GF-D8 (cell line): ENCODE measurements at regions not wholly inside any gene's neighbourhood (a gene's known extent, or its start where the extent isn't known, plus 50 kb on each side); places are given as distances from the start of the nearest gene placed in this dataset.

Experiments
- DNase-seq: peaks from one replicate; lab custom pipeline; 2025; lab: John Stamatoyannopoulos, UW

DNA sequence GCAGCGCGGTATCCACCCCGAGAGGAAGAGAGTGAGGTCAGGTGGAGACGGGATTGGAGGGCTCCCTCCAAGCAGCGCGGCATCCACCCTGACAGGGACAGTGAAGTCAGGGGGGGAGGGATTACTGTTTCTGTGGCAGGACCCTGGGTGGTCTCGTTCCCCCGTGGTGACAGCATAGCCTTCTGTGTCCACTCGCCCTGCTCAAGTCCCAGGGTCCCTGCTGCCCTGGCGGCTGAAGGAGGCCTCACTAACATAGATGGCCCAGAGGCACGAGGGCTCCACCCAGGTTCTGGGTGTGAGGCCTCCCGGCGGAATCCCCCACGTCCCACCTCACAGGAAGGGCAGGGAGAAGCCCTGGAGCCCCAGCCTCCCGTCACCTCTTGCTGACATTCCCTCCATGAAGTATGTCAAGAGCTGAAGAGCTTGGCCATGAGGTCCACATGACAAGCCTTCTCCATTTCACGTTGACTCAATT is 636.1 kb downstream of the BRD1 start:
- DNase-seq: no peak

DNA sequence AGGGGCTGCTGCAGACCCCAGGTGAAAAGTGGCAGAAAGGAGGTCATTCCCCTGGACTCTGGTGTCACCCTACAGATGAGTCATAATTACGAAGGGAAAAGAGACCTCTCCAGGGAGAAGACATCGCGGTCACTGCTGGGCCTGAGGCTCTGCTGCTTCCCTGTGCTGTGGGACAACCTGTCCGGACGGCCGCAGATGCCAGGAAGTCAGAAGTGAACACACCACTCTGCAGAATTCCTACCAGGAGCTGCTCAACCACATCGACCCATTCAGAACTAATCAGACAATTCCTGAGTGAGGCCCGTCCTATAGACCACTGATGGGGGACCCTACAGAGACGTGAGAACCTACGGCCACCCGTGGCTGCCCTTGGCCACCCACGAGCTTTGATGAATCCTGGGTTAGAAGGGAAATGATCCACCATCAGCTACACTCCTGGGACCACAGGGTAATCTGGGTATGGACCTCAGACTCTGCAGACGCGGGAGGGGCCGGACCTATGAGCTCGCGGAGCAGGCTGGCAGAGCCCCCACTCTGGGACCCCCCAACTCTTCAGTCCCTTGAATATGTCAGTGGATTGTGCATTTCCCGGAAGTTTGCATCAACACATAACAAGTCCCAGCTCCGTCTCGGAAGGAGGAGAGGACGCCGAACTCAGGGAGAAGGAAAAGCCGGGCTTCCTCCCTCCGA is 636.7 kb downstream of the BRD1 start:
- DNase-seq: no peak

DNA sequence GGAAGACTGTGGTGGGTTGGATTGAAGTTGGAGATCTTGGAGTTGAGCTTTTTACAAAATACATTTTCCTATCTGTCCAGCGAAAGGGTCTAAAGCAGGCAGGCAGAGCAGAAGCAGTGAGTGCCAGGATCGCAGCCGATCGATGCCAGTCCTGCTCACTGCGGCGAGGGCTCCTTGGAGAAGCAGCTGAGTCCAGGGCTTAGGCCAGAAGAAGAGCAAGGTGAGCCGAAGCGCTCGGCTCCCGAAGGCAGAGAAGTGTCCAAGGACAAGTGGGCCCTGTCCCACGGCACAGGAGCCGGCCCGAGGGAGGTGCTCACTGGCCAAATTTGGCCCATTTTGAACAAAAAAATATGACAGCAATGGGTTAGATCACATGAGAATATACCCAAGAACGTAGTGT is 637.8 kb downstream of the BRD1 start:
- DNase-seq: no peak

DNA sequence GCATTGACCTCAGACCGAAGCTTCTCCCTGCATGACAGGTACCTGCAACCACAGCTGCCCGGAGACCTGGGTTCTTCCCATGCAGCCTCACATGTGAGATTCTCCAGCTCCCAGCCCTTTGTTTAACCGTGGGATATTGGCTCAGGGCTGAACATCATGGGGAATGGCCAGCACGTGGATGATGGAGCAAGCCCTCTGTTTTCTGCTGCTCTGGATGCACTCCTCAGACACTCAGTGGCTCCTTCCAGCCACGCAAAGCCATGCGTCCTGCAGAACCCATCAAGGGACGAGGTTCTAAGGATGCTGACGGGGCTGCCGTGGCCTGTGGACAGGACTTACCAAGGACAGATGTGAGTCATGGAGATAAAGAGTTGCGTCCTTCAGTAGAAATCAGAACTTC is 639.1 kb downstream of the BRD1 start:
- no peak for DNase-seq

DNA sequence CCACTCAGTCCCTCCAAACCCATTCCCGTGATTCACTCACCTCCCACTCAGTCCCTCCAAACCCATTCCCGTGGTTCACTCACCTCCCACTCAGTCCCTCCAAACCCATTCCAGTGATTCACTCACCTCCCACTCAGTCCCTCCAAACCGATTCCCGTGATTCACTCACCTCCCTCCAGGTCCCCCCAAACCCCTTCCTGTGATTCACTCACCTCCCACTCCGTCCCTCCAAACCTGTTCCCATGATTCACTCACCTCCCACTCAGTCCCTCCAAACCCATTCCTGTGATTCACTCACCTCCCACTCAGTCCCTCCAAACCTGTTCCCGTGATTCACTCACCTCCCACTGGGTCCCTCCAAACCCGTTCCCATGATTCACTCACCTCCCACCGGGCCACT is 639.6 kb downstream of the BRD1 start:
- DNase-seq: no peak

DNA sequence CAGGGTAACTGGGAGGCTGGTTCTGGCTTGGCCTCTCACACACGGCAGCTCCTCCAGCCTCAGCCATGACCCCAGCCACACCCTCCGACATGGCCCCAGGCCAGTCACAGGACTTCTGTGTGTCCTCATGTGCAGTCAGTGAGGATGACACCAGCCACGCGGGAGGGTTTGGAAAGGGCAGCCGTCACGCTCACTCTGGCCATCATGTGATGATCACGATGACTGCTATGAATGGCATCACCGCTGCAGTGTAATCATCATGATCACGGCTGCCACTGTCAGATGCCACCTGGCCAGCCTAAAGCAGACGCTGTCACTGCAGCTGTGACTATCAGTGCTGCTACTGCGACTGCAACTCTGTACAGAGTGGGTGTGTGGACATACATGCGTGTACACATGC is 640.9 kb downstream of the BRD1 start:
- no peak for DNase-seq

DNA sequence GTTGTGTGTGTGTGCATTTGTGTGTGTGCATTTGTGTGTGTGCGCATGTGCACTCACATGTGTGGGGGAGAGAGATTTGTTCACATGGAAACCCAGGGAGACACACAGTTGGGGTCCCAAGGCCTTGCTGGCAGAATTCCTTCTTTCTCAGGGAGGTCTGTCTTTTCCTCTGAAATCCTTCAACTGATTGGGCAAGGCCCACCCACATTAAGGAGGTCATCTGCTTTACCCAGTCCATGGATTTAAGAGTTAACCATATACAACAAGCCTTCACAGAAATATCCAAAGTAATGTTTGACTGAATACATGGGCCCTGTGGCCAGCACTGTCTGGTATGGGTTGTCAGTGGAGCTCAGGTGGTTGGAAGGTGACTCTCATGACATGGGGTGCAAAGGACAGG is 641.4 kb downstream of the BRD1 start:
- no peak for DNase-seq

DNA sequence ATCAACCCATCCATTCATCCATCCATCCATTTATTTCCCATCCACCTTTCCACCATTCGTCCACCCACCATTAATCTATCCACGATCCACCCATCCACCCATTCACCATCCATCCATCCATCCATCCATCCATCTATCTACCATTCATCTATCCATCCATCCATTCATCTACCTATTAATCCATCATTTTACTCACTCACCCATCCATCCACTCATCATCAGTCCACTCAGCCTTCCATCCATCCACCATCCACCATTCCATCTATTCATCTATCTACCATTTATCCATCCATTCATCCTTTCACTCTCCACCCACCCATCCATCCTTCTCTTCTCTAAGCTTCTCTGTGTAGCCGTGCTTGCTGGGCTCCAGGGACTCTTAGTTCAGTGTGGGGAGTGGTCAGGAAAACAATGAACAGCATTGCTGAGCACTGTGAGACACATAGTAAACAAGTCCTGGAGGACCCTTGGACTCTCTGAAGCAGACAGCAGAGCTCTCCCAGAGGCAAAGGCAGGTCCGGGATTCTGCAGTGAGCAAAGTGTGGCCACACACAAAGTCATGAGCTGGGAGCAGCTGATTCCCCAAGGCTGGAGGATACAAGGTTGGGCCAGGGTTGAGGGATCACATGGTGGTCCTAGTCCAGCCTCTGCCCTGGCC is 642.2 kb downstream of the BRD1 start:
- no peak for DNase-seq

DNA sequence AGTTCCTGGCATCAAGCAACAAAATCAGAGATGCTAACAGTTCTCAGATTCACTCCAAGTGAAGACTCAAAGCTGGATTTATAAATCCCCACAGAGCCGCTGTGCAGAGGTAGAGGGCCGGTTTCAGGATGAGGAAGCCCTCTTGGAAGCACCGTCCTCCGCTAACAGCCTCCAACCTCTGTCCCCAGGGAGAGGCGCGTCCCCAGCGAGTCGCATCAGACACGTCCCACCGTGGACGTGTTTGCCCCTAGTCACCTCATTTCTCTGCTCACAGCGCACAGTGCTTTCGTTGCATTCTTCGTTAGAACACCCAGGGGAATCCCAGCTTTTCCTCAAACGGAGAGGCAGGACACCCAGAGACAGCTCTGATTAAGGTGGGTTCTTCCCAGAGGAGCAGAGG is 642.9 kb downstream of the BRD1 start:
- no peak for DNase-seq

DNA sequence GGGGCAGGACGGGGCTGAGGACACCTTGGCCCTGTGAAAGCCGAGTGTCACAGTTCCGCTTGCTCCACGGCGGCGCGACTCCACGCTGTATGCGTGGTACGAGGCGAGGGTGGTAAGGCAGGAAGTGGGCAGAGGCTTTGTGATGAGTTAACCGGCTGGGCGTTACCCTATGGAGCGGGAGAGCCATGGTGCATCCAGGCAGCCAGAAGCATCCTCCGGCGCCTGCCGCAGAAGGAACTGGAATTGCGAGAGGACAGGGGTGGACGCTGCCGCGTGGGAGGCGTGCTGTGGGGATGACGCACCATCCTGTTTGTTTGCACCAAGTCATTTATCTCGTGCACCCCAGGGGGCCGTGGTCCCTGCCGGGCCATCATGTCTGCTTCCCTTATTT is 643.9 kb downstream of the BRD1 start:
- DNase-seq: no peak

DNA sequence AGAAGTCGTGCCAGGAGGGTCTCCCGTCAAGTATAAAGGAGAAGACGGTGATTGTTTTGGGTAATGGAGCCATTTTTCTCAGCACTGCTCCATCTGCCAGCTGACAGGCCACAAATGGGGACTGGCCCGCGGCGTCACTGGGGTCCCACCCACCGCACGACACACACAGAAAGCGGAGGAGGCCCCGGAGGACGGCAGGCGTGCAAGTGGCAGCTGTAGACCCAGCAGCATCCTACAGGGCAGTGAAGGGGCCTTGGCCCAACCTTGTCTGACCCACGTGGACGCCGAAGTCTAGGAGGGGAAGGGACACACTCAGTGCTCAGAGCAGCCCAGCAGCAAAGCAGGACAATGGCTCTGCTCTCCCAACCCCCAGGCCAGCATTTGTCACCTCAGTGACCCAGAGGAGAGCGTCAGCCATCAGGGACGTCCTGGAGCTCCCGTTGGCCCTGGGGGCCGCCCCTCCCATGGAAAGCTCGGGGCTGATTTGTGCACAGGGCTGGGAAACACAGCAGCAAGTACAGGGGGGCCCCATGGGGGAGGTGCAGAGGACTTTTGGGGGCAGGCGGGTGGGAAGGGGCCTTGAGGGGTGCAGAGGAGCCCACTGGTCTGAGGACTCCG is 644.4 kb downstream of the BRD1 start:
- no peak for DNase-seq

DNA sequence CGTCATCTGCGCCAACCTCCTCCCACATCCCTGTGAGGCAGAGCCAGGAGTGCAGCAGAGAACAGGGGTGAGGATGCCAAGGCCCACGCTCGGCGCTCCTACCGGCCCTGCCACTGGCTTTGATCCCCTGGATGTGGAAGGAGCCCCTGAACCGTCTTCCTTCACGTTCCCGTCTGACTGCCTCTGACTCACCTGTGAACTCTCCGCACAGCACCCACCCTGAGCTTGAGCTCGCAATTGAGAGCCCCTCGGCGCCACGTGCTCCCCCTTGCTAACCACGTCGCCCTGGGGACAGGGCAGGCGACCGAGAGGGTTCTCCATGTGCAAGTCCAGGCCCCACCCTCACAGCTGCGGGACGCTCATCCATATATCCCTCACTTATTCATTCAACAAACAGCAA is 645.3 kb downstream of the BRD1 start:
- no peak for DNase-seq

DNA sequence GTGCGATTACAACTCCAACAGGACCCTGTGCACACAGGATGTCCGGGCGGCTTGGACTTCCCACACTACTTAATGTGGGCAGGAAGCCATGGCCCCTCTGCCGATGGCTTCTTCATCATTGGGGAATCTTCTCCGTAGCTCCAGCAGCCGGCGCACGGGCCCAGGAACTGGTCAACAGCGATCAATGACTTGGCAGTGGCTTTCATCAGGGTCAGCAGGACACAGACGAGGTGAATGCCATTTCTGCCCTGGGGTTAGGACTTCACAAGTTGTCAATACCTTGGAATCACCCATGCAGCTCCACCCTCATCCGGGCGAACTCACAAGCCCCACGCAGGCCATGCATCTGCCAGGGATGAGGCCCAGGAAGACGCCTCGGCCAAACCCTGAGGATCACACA is 645.7 kb downstream of the BRD1 start:
- no peak for DNase-seq

DNA sequence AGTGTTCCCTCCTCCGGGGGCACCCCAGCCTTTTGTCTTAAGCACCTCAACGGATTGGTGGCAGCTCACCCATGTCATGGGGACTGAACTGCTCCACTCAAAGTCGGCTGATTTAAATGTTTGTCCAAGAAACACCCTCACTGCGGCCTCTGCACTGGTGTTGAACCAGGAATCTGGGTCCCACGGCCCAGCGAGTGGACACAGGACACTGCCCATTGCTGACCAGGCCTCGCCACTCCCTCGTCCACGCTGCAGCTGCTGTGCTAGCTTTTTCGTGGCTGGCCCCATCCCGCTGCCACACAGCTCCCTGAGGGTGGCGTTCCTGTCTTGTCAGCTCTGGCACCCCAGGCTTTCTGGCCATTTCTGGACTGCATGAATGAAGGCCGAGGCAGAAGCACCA is 646.2 kb downstream of the BRD1 start:
- DNase-seq: no peak

DNA sequence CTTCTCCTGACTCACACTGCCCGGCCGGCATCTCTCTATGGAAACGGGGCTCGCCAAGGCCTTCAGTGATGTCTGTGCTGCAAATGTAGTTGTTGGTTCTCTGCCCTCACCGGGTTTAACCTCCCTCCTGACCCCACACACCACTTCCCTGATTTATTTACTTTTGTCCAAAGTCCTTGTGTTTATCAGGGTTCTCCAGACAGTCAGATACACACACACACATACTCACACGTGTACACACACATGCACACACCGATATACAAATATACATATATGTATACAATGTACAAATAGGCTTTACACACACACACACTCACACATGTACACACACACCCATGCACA is 647.0 kb downstream of the BRD1 start:
- no peak for DNase-seq

DNA sequence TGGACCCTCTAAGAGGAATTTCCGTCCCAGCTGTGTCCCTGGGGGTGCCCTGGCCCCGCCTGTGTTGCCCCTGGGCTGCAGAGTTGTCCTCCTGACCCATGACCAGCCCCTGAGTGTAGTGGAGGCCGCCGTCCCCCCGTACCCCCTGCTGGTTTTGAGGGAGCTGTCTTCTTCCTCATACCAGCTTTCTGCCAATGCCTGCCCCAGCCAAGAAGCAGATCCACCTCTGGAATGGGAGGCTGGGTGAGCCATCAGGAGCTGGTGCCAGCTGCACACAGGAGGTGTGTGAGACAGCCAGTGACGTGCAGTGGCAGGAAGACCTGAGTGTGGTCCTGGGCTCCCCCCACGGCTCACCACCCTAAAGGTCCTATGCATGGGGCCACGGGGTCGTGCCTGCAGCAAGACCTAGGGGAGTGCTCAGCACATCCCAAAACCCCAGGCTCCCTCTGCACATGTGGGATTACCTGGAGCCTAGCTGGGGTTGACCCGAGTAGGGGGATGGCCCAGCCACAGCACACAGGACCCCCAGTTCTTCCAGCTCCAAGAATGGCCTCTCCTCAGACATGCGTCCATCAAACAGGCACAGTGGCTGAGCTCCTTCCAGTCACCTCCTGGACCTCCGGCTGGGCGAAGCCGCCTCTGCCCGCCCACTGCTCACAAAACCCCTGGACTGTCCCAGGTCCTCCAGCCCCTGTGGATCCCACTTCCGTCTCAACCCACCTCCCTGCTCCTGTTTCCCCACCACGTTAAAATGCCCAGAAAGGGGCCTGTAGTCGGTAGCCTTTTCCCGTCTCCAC is 647.6 kb downstream of the BRD1 start:
- DNase-seq: no peak

DNA sequence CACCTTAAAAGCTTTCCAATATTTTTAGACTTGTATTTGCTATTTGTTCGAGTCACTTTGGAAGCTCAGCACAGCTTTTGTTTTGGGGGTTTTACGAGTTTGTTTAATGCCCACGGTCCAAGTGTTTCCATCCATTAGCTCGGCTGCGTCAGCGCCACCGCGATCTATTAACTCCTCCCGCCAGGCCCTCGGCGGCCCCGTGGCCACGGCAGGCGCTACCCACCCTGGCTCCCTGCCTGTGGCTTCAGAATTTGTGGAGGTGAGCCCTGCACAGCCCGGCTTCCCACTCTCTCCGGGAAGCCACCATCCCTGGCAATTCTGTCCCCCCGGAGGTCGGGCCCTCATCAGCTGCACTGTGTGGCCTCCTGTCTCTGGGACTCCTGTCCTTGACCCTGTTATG is 648.5 kb downstream of the BRD1 start:
- no peak for DNase-seq

DNA sequence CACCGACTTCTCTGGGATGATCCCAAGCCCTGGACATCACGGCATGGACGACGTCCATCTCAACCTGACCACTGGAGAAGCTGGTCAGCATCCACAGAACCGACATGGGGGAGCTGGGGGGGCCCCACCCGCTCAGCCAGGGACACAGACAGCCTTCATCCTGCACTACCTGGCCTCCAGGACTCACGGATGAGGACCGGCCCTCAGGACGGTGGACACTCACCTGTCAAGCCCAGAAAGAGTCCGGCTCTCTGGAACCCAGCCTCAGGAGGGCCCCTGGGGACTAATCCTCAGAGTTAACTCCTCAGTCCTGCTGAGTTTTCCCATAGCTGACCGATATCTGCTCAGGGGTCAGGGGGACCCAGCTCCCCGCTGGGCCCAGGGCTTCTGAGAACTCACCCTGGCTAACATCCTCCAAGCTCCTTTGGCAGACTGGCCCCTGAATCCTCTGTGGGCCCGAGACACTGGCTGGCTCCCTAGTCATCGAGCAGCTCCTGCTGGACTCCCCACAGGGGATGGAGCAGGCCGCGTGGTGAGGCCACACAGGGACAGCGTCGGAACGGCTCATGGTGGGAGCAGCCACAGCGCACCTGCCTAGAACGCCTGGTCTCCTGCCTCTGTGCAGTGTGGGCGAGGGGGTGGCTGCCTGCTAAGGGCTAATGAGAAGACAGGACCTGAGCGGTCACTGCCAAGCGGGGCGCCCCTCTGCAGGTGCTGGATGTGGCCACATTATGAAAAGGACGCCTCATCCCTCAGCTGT is 649.2 kb downstream of the BRD1 start:
- no peak for DNase-seq

DNA sequence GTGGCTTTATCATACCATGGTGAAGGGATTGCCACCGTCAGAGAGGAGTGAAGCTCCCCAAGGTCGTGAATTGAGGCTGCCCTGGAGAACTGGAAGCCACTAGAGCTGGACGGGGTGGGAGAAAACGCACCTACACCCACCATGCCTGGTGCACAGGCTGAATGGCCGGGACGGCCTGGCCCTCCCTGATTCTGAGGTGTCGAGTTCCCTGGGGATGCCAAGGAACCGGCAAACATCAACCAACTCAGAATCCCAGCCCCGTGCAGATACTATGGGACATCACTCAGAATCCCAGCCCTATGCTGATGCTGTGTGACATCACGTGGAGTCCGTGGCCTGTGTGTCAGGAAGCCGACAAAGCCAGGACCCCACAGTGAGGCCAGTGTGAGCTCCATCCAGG is 650.0 kb downstream of the BRD1 start:
- no peak for DNase-seq

DNA sequence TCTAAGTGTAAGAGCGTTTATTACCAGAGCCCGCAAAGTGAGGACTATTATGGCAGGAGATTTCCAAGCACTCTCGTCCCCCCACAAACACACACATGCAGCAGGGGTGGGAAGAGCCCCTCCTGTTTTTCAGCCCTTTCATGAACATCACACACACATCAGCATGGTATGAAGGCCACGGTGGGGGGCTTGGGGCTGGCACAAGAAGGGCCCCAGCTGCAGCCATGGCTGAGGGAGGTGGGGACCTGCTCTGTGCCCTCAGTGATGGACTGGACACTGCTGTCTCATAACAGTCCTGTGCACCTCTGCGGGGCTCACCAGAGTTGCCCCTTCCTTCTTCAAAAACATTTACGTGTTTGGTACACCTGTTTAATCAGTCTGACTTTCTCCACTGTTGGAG is 650.7 kb downstream of the BRD1 start:
- DNase-seq: no peak

DNA sequence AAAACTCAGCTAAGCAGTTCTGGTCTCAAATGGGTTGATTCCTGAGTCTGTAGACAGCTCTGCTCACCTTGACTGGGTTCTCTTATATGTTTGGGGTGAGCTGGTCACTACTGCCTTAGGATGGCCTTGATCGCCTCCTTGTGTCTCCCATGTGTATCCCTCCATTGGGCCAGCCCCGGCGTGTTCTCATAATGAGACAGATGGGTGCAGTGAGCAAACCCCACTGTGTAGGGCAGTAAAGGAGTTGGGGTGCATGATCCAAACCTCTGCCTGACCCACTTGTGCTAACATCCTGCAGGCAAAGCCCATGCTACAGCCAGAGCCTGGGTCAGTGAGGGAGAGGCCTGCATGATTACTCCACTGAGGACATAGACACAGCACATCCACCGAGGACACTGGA is 657.6 kb downstream of the BRD1 start:
- no peak for DNase-seq

DNA sequence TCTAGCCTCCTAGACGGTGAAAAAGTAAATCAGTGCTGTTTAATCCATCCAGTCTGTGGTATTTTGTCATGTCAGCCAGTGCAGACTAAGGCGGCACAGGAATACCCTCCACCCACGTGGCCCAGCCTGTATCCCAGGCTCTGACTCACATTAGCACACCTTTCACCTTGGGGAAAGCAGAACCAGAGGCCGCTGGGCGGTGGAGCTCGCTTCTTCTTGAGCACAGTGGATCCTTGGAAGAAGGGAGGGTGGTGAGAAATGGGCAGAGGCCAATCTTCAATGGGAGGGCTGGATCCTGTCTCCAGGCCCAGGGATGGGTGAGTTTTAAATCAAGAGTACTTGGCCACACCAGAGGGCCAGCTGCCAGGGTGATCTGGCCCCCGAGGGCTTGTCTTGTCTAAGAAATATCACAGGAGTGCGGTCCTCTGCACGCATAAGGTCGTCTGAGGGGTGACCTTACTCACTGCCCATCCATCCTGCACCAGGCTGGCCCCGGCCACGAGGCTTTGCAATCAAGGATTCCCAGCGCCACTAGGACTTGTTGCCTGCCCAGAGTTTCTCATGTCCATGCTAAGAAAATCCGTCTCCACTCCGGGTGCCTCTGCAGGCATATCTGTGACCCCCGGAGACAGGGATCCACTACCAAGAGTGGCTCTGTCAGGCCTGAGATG is 658.5 kb downstream of the BRD1 start:
- no peak for DNase-seq
